GM12872 (cell line): ENCODE measurements at regions not wholly inside any gene's neighbourhood (a gene's known extent, or its start where the extent isn't known, plus 50 kb on each side); places are given as distances from the start of the nearest gene placed in this dataset.

ENCODE experiments used
- TF ChIP-seq, protein P1 (sequence below): IDR thresholded peaks from 3 replicates; pipeline ENCODE4 v1.5.1; 2011; ENCODE audit warnings: low read depth, mild to moderate bottlenecking, low read length, moderate library complexity; ENCODE audit not compliant: insufficient read depth

DNA sequence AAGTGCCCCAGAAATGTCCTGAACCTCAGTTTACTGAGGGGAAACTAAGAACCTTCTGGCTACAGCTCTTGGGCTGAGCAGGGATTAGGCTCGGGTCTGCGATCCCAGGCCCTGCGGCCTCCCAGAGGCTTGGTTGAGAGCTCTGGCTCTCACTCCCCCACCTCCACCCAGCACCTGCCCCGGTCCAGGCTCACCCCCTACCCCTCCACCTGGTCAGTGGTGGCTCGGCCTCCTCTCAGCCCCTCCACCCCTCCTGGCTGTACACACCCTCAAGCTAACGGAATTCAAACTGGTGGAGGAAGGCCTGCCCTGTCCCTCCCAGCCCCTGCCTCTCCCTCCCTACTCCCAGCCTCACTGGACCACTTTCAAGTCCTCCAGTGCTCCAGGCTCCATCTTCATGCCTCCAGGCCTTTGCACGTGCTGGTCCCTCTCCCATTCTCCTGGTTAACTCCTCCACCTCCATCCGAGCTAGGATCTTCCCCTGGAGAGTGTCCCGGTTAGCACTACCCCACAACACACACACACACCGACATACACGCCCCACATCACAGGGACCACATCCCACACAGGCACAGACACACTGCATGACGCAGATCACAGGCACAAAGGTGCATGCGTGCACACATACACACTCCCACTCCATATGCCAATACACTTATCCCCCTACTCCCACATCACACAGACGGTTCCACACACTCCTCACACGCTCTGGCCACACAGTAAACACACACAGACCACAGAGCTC is 130.9 kb downstream of the C9orf50 start:
- TF ChIP-seq, protein P1, sequence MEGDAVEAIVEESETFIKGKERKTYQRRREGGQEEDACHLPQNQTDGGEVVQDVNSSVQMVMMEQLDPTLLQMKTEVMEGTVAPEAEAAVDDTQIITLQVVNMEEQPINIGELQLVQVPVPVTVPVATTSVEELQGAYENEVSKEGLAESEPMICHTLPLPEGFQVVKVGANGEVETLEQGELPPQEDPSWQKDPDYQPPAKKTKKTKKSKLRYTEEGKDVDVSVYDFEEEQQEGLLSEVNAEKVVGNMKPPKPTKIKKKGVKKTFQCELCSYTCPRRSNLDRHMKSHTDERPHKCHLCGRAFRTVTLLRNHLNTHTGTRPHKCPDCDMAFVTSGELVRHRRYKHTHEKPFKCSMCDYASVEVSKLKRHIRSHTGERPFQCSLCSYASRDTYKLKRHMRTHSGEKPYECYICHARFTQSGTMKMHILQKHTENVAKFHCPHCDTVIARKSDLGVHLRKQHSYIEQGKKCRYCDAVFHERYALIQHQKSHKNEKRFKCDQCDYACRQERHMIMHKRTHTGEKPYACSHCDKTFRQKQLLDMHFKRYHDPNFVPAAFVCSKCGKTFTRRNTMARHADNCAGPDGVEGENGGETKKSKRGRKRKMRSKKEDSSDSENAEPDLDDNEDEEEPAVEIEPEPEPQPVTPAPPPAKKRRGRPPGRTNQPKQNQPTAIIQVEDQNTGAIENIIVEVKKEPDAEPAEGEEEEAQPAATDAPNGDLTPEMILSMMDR: no peak

DNA sequence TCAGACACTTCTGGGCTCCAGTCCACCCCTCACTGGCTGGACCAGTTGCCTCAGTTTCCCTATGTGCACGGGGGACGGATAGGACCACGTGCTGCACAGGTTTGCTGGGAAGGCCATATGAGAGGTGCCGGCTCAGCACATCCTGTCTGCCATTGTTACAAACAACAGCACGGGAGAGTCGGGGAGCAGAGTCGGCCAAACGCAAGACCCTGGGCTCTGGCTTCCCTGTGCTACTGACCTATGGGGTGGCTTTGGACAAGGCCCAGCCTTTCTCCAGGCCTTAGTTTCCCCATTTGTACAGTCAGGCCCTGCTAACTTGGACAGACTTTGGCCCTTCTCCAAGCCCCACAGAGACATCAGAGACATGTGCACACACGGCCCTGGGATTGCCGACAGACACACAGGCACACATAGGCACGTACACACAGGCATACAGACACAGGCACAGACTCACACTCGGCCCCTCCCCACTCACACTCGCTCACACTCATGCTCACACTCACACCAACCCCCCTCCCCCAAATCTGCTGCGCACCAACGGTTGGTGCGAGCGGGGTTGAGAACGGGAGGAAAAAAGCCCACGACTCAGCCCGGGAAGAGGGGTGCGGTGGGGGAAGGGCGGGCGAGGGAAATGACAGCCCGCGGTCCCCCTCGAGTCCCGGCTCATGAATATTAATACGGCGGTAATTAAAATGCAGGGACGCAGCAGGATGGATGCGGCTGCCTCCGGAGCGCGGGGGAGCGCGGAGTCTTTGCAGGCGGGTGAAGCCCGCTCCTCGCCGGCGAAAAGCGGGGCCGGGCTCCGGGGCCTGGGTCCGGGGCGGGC is 133.0 kb downstream of the C9orf50 start:
- TF ChIP-seq, protein P1: no peak

DNA sequence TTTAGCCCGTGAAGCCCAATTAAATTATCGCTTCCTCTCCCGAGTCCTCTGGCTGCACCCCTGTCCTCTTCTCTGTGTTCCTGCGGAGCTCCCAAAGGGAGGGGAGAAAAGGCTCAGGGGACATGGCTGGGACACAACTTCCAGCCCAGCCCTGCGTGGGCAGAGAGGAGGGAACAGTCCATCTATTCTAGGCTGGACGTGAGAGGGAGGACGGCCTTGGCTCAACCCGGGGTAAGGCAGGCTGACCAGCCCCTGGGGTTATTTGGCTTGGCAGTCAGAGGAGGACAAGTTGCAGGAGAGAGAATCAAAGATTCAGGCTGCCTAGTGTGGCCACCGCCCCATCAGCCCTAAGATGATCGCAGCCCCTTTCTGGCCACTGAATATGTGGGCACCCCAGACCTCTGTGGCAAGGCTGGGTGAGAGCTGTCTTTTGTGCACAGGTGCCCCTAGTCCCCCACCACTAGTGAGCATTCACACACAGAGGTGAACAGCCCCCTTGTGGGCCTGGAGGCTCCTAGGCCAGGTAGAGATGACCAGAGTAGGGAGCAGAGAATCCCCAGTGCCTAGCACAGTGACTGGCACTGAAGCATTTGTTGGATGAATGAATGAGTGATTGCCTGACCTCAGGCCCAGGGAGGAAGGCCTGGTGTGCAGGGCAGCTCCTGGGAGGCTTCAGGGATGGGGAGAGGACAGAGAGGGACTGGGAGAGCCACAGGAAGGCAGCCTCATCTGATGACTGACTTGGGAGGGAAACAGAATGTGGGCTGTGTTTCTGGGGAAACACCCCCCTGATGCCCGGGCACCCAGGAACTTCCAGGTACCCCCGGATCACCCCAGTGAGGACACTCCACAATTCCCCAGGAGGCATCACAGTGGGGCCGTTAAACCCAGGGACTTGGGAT is 133.9 kb downstream of the C9orf50 start:
- TF ChIP-seq, protein P1: no peak

DNA sequence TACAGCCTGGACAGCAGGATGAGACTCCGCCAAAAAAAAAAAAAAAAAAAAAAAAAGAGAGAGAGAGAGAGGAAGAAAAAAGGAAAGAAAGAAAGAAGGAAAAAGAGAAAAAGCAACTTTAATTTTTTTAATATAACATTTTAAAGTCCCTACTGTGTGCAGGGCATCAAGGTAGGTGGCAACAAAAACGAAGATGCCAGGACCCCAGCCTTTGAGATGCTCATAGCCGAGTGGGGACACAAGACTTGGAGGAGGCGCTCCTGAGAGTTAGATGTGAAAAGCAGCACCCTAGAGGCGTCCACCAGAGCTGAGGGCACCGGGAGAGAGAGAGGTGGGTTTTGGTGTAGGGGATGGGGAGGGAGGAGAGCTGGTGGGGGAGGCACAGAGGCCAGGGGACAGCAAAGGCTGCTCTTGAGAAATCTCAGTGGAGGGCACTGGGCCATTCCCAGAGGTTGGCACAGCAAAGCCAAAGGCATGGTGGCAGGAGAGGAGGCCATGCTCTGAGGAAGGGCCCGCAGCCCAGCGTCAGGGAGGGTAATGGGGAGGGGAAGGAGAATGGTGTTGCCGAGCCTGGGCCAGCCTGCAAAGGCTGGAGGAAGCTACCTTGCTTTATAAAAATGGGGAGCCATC is 135.6 kb downstream of the C9orf50 start:
- TF ChIP-seq, protein P1: no peak

DNA sequence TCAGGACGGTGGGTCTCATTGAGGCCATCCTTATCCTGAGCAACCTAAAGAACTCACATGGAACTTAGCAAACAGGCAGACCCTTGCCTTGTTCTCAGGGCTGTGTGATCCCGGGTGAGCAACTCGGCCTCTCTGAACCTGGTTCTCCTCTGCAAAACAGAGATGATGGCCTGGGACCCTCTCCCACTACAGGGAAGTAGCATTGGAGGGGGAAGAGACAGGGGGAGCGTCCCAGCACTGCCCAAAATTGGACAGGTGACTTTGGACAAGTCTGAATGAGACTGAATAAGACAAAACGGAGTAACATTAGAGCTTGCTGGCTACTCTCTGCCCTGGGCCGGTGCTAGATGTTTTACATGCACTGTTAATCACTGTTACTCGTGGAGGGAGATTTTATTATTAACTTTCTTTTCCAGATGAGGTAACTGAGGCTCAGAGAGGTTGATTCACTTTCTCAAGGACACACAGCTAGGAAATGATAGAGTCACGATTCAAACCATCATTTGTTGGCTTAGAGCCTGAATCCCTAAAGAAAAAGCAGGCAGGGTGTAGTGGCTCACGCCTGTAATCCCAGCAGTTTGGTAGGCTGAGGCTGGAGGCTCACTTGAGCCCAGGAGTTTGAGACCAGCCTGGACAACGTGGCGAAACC is 136.4 kb downstream of the C9orf50 start:
- TF ChIP-seq, protein P1: no peak

DNA sequence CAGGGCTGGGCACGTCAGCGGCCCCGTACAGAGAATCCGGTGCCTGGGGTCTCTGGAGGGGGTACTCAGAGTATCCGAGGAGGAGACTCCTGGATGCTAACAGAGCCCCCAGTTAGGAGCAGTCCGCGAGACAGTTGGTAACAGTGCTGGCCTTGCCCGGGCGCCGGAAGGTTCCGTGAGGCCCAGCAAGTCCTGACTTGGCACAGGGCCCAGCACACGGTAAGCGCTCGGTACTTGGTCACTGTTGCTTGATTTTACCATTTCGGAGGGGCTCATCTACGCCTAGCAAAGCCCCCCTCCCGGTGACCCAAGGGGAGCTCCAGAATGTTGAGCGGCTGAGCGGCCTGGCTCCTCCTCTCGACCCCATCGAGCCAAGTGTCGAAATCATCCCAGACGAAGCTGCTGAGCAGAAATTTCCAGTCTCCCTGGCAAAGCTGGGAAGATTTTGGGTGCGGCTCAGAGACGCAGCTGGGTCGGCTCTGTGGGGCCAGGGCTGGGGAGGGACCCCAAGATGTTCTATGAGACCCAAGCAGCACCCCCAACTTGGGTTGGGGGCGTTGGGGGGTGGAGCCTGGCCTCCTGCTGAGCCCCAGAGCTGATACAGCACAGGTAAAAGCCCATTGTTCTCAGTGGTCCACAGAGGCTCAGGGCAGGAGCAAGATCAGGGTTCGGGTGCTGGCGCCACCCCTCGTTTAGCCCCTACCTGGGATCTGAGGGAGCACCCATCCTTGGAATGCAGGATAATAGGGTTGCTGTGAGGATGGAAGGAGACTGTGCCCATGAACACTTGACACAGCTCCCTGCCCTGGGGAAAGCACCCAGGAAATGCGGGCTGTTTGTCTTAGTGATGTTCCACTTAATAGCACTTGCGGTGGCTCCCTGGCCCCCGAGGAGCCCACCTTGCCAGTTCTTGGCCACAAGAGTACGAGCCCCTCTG is 137.2 kb downstream of the C9orf50 start:
- TF ChIP-seq, protein P1: no peak
